Loucy (cell line): ENCODE measurements at regions not wholly inside any gene's neighbourhood (a gene's known extent, or its start where the extent isn't known, plus 50 kb on each side); places are given as distances from the start of the nearest gene placed in this dataset.

ENCODE experiments used
- H2AFZ ChIP-seq: fragments of 200-600 bp; sonication (generic); 2 replicates; pipeline ENCODE4 v1.6.0; 2016; ENCODE audit warnings: antibody characterized with exemption, mild to moderate bottlenecking, low read length, moderate library complexity
- H3F3A ChIP-seq: fragments of 200-600 bp; 2 replicates; pipeline ENCODE4 v1.6.0; 2016; ENCODE audit warnings: antibody characterized with exemption, low read depth, mild to moderate bottlenecking
- H3K27me3 ChIP-seq: fragments of 200-600 bp; sonication (generic); 2 replicates; pipeline ENCODE4 v1.6.1; 2014; ENCODE audit warnings: low read length, mild to moderate bottlenecking; ENCODE audit not compliant: insufficient read depth, poor library complexity, severe bottlenecking
- H3K36me3 ChIP-seq: fragments of 200-600 bp; sonication (generic); 2 replicates; pipeline ENCODE4 v1.6.1; 2016; ENCODE audit warnings: low read length; ENCODE audit not compliant: insufficient read depth
- H3K4me1 ChIP-seq: fragments of 200-600 bp; sonication (generic); 2 replicates; pipeline ENCODE4 v1.5.1; 2014; ENCODE audit warnings: low read length, mild to moderate bottlenecking; ENCODE audit not compliant: insufficient read depth, poor library complexity, severe bottlenecking
- H3K4me2 ChIP-seq: fragments of 200-600 bp; sonication (generic); 2 replicates; pipeline ENCODE4 v1.6.0; 2014; ENCODE audit warnings: antibody characterized with exemption, low read length, low read depth, mild to moderate bottlenecking; ENCODE audit not compliant: poor library complexity, severe bottlenecking
- H3K4me3 ChIP-seq: fragments of 200-600 bp; sonication (generic); 2 replicates; pipeline ENCODE4 v1.5.1; 2014; ENCODE audit warnings: low read length, mild to moderate bottlenecking, mixed read lengths; ENCODE audit not compliant: poor library complexity, severe bottlenecking
- H3K79me2 ChIP-seq: fragments of 200-600 bp; sonication (generic); 2 replicates; pipeline ENCODE4 v1.6.1; 2014; ENCODE audit warnings: low read length; ENCODE audit not compliant: insufficient read depth
- H3K9ac ChIP-seq: fragments of 200-600 bp; sonication (generic); 2 replicates; pipeline ENCODE4 v1.6.0; 2014; ENCODE audit warnings: mild to moderate bottlenecking, low read depth, low read length, moderate library complexity; ENCODE audit not compliant: poor library complexity, severe bottlenecking
- H3K9me2 ChIP-seq: fragments of 200-600 bp; sonication (generic); replicated peaks from 2 replicates; pipeline ENCODE4 v1.6.1; 2016; ENCODE audit warnings: low read depth, low read length, mixed read lengths
- H3K9me3 ChIP-seq: fragments of 200-600 bp; sonication (generic); 2 replicates; pipeline ENCODE4 v1.6.1; 2014; ENCODE audit warnings: mild to moderate bottlenecking, antibody characterized with exemption, low read length, low read depth; ENCODE audit not compliant: insufficient read depth
- H4K20me1 ChIP-seq: fragments of 200-600 bp; sonication (generic); 2 replicates; pipeline ENCODE4 v1.6.0; 2014; ENCODE audit warnings: antibody characterized with exemption, low read length, mild to moderate bottlenecking; ENCODE audit not compliant: insufficient read depth, poor library complexity, severe bottlenecking
- CTCF ChIP-seq: fragments of 200-600 bp; sonication (generic); conservative IDR thresholded peaks from 2 replicates; pipeline ENCODE4 v1.5.1; 2014; ENCODE audit warnings: mild to moderate bottlenecking, antibody characterized with exemption, low read length
- EZH2phosphoT487 ChIP-seq: fragments of 200-600 bp; IDR thresholded peaks from 2 replicates; pipeline ENCODE4 v1.6.1; 2018; ENCODE audit warnings: antibody characterized with exemption, mild to moderate bottlenecking, moderate library complexity, borderline replicate concordance

DNA sequence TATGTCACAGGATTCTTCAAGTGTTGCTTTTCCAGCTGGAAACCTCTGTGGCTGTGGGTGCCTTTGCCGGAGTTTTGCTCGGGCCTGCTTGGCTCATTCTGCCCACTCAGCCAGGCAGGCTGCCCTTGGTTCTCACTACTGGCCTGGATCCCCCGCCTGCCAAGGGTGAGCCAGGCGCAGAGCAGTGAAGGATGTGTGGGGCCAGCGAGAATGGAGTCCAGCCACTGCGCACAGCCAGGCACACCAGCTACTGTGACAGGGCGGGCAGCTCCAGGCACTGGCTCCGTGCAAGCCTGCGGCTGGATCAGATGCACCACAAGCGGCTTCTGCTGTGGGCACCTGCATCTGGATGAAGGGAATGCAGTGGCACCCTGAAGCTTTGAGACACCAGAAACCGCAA lies 257.1 kb downstream of the RPRM start:
- Histone ChIP-seq H3K9ac (no peak overlapping the region), H3K9me3 (no peaks in the 10 kb centered on the region; the same call in 1 of the 2 replicates), H3F3A (no peaks in the 10 kb centered on the region), H3K9me2 (no peaks in the 10 kb centered on the region), H3K79me2 (no peaks in the 10 kb centered on the region), H3K4me1 (no peaks in the 10 kb centered on the region), H3K4me2 (no peak overlapping the region), H3K36me3 (no peaks in the 10 kb centered on the region), H4K20me1 (no peaks in the 10 kb centered on the region), H2AFZ (no peak overlapping the region), H3K27me3 (no peaks in the 10 kb centered on the region), H3K4me3 (no peak overlapping the region)
- TF ChIP-seq EZH2phosphoT487 (no peak), CTCF (no peak)

DNA sequence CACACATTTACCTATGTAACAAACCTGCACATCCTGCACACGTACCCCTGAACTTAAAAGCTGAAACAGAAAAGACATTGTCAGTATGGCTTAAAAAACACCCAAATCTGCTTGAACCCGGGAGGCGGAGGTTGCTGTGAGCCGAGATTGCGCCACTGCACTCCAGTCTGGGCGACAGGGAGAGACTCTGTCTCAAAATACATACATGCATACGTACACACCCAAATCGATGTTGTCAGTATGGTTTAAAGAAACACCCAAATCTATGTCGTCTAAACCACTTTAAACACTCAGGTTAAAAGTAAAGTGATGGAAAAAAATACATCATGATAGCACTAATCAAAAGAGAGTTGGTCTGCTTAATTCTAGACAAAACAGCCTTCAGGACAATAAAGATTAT lies 257.5 kb downstream of the RPRM start:
- no peaks in the 10 kb centered on the region for H4K20me1 ChIP-seq
- H3K9me2 ChIP-seq = no peaks in the 10 kb centered on the region
- H3K79me2 ChIP-seq = no peaks in the 10 kb centered on the region
- no peaks in the 10 kb centered on the region for H3K27me3 ChIP-seq
- no peaks in the 10 kb centered on the region; the same call in 1 of the 2 replicates for H3K9me3 ChIP-seq
- no peak overlapping the region for H3K4me2 ChIP-seq
- no peak overlapping the region for H3K9ac ChIP-seq
- TF ChIP-seq EZH2phosphoT487 (no peak), CTCF (no peak)
- H3K36me3 ChIP-seq = no peaks in the 10 kb centered on the region
- no peak overlapping the region for H3K4me3 ChIP-seq
- H3F3A ChIP-seq = no peaks in the 10 kb centered on the region
- H3K4me1 ChIP-seq = no peaks in the 10 kb centered on the region
- H2AFZ ChIP-seq = no peak overlapping the region

- H3K9me2 ChIP-seq = no peaks in the 10 kb centered on the region
- H3K4me1 ChIP-seq = no peaks in the 10 kb centered on the region
- H3K27me3 ChIP-seq = no peaks in the 10 kb centered on the region
- no peak overlapping the region for H3K4me2 ChIP-seq
- no peaks in the 10 kb centered on the region for H3F3A ChIP-seq
- H2AFZ ChIP-seq = no peak overlapping the region
- no peaks in the 10 kb centered on the region for H3K79me2 ChIP-seq
- no peak overlapping the region for H3K4me3 ChIP-seq
- H3K9ac ChIP-seq = no peak overlapping the region
- no peaks in the 10 kb centered on the region; the same call in 1 of the 2 replicates for H3K9me3 ChIP-seq
- TF ChIP-seq CTCF (no peak), EZH2phosphoT487 (no peak)
- H4K20me1 ChIP-seq = no peaks in the 10 kb centered on the region
- no peaks in the 10 kb centered on the region for H3K36me3 ChIP-seq
Observed at GRCh38 chr2:153218851-153219250, 259.7 kb downstream of the RPRM start.
